Activated T-cell treated with anti-CD3 and anti-CD28 coated beads, Interleukin-2, amount 50 U/mL, for 72 hours (primary cell): ENCODE measurements at regions not wholly inside any gene's neighbourhood (a gene's known extent, or its start where the extent isn't known, plus 50 kb on each side); places are given as distances from the start of the nearest gene placed in this dataset.
"Not testable (repeated sequence)": the region's sequence is repeated elsewhere in the genome, so short reads cannot be mapped to it uniquely, and the experiment has no call there.

Source experiments
- ATAC-seq, 2 donors: fragments of 150-1000 bp; cut with Tn5 transposase; replicated peaks in 1 of 2; 2 replicates each; pipeline ENCODE4 v1.10.0; 2021; ENCODE audit warnings: moderate library complexity in 2 of 2, mild to moderate bottlenecking in 1 of 2
- DNase-seq, 2 donors: peaks; one replicate each; pipeline ENCODE4 v3.0.0; 2021 to 2022; ENCODE audit warnings: mixed read lengths in 1 of 2
- H3K27ac Mint-ChIP-seq: one replicate; pipeline ENCODE4 v1.8.0; 2022; ENCODE audit warnings: mild to moderate bottlenecking, moderate library complexity, mixed read lengths
- H3K27me3 Mint-ChIP-seq: one replicate; pipeline ENCODE4 v1.8.0; 2022; ENCODE audit warnings: low read depth, mixed read lengths
- H3K36me3 Mint-ChIP-seq, 2 donors: one replicate each; pipeline ENCODE4 v1.8.0; 2022; ENCODE audit warnings: mixed read lengths in 2 of 2, mild to moderate bottlenecking in 1 of 2; ENCODE audit not compliant: insufficient read depth in 2 of 2
- H3K4me1 Mint-ChIP-seq: one replicate; pipeline ENCODE4 v1.8.0; 2022; ENCODE audit warnings: low read depth, mixed read lengths
- H3K4me3 Mint-ChIP-seq, 2 donors: one replicate each; pipeline ENCODE4 v1.8.0; 2022; ENCODE audit warnings: mild to moderate bottlenecking in 2 of 2, mixed read lengths in 2 of 2, moderate library complexity in 2 of 2
- H3K9me3 Mint-ChIP-seq, 2 donors: one replicate each; pipeline ENCODE4 v1.8.0; 2022; ENCODE audit warnings: mixed read lengths in 2 of 2

GRCh38 chr12:4187916-4188315, 85.6 kb upstream of the CCND2 start:
- Mint-ChIP-seq H3K36me3 (peaks cover 1 to 4% of the 10 kb centered on the region in 2 donors), H3K27ac (no peak overlapping the region), H3K9me3 (peaks cover 0 to 5% of the 10 kb centered on the region in 2 donors), H3K4me1 (no peaks in the 10 kb centered on the region), H3K27me3 (no peaks in the 10 kb centered on the region), H3K4me3 (no peak overlapping the region)
- ATAC-seq, result no peak
- no peak for DNase-seq

GRCh38 chr12:4187315-4187714, 86.2 kb upstream of the CCND2 start:
- not testable (repeated sequence) for H3K4me1 Mint-ChIP-seq, H3K36me3 Mint-ChIP-seq, H3K27ac Mint-ChIP-seq, H3K4me3 Mint-ChIP-seq, H3K27me3 Mint-ChIP-seq, DNase-seq, H3K9me3 Mint-ChIP-seq
- ATAC-seq, result peak in 1 of 2 donors; percentile 30

- H3K27ac Mint-ChIP-seq, result peak overlapping the region; percentile 30
- H3K4me3 Mint-ChIP-seq, result peak overlapping the region; percentile 37 to 49
- DNase-seq (peak in 1 of 2 donors; percentile 32), ATAC-seq (peak; percentile 97 to 98)
- H3K4me1 Mint-ChIP-seq, result peaks cover 34% of the 10 kb centered on the region
- peaks cover 2 to 6% of the 10 kb centered on the region in 2 donors for H3K9me3 Mint-ChIP-seq
- H3K36me3 Mint-ChIP-seq, result peaks cover 6 to 14% of the 10 kb centered on the region in 2 donors
- no peaks in the 10 kb centered on the region for H3K27me3 Mint-ChIP-seq
These were observed 95.0 kb upstream of the CCND2 start for GRCh38 chr12:4178424-4179170.

GRCh38 chr12:4177262-4177661, 96.3 kb upstream of the CCND2 start:
- Mint-ChIP-seq H3K27ac (no peak overlapping the region), H3K36me3 (peaks cover 3 to 9% of the 10 kb centered on the region in 2 donors), H3K4me1 (peaks cover 44% of the 10 kb centered on the region), H3K27me3 (no peaks in the 10 kb centered on the region), H3K9me3 (no peaks in the 10 kb centered on the region), H3K4me3 (peak overlapping the region; percentile 32 to 43)
- DNase-seq (no peak), ATAC-seq (no peak)

- H3K27me3 Mint-ChIP-seq, result no peaks in the 10 kb centered on the region
- no peak overlapping the region for H3K27ac Mint-ChIP-seq
- peaks cover 3 to 4% of the 10 kb centered on the region in 2 donors for H3K36me3 Mint-ChIP-seq
- ATAC-seq, result no peak
- no peaks in the 10 kb centered on the region for H3K9me3 Mint-ChIP-seq
- no peak overlapping the region for H3K4me3 Mint-ChIP-seq
- H3K4me1 Mint-ChIP-seq, result peaks cover 46% of the 10 kb centered on the region
- no peak for DNase-seq
These were observed 97.4 kb upstream of the CCND2 start for GRCh38 chr12:4176168-4176567.

GRCh38 chr12:4174417-4174816, 99.1 kb upstream of the CCND2 start:
- no peak overlapping the region for H3K27ac Mint-ChIP-seq
- H3K4me3 Mint-ChIP-seq, result no peak overlapping the region
- no peak for DNase-seq
- ATAC-seq, result no peak
- peaks cover 63% of the 10 kb centered on the region for H3K4me1 Mint-ChIP-seq
- H3K9me3 Mint-ChIP-seq, result no peaks in the 10 kb centered on the region
- H3K36me3 Mint-ChIP-seq, result peaks cover 3 to 4% of the 10 kb centered on the region in 2 donors
- H3K27me3 Mint-ChIP-seq, result no peaks in the 10 kb centered on the region

GRCh38 chr12:4172999-4173398, 100.6 kb upstream of the CCND2 start:
- DNase-seq (no peak), ATAC-seq (peak in 1 of 2 donors; percentile 19)
- Mint-ChIP-seq H3K4me3 (no peak overlapping the region), H3K27ac (no peak overlapping the region), H3K4me1 (peaks cover 62% of the 10 kb centered on the region), H3K36me3 (no peaks in the 10 kb centered on the region), H3K27me3 (no peaks in the 10 kb centered on the region), H3K9me3 (no peaks in the 10 kb centered on the region)

GRCh38 chr12:4171742-4172141, 101.8 kb upstream of the CCND2 start:
- H3K27ac Mint-ChIP-seq, result no peak overlapping the region
- no peaks in the 10 kb centered on the region for H3K27me3 Mint-ChIP-seq
- peaks cover 49% of the 10 kb centered on the region for H3K4me1 Mint-ChIP-seq
- no peak for ATAC-seq
- H3K36me3 Mint-ChIP-seq, result no peaks in the 10 kb centered on the region
- no peak for DNase-seq
- no peaks in the 10 kb centered on the region for H3K9me3 Mint-ChIP-seq
- H3K4me3 Mint-ChIP-seq, result no peak overlapping the region

GRCh38 chr12:4169959-4170358, 103.6 kb upstream of the CCND2 start:
- DNase-seq, result peak; percentile 48 to 55
- Mint-ChIP-seq H3K4me3 (peak overlapping the region; percentile 14 to 63), H3K9me3 (no peaks in the 10 kb centered on the region), H3K36me3 (no peaks in the 10 kb centered on the region), H3K27ac (peak overlapping the region; percentile 26), H3K27me3 (no peaks in the 10 kb centered on the region), H3K4me1 (peaks cover 50% of the 10 kb centered on the region)
- peak; percentile 83 to 89 for ATAC-seq

- no peak for ATAC-seq
- no peaks in the 10 kb centered on the region for H3K36me3 Mint-ChIP-seq
- H3K27me3 Mint-ChIP-seq, result no peaks in the 10 kb centered on the region
- H3K4me3 Mint-ChIP-seq, result peak overlapping the region; percentile 14 to 63
- H3K4me1 Mint-ChIP-seq, result peaks cover 54% of the 10 kb centered on the region
- H3K27ac Mint-ChIP-seq, result peak overlapping the region; percentile 26
- H3K9me3 Mint-ChIP-seq, result no peaks in the 10 kb centered on the region
- no peak for DNase-seq
These were observed 104.0 kb upstream of the CCND2 start for GRCh38 chr12:4169531-4169930.

- Mint-ChIP-seq H3K36me3 (no peaks in the 10 kb centered on the region), H3K27ac (no peak overlapping the region), H3K27me3 (no peaks in the 10 kb centered on the region), H3K4me1 (peaks cover 59% of the 10 kb centered on the region), H3K9me3 (no peaks in the 10 kb centered on the region), H3K4me3 (no peak overlapping the region)
- ATAC-seq (no peak), DNase-seq (no peak)
These were observed 105.5 kb upstream of the CCND2 start for GRCh38 chr12:4168036-4168435.

GRCh38 chr12:4164559-4165558, 108.7 kb upstream of the CCND2 start:
- ATAC-seq (peak; percentile 82 to 83), DNase-seq (peak; percentile 78 to 79)
- H3K4me3 Mint-ChIP-seq, result peak overlapping the region; percentile 71 to 84
- no peaks in the 10 kb centered on the region for H3K27me3 Mint-ChIP-seq
- peaks cover 60% of the 10 kb centered on the region for H3K4me1 Mint-ChIP-seq
- peak overlapping the region; percentile 75 for H3K27ac Mint-ChIP-seq
- H3K9me3 Mint-ChIP-seq, result peaks cover 0 to 6% of the 10 kb centered on the region in 2 donors
- peaks cover 7% of the 10 kb centered on the region in 2 donors for H3K36me3 Mint-ChIP-seq

- ATAC-seq, result no peak
- Mint-ChIP-seq H3K36me3 (peaks cover 7% of the 10 kb centered on the region in 2 donors), H3K27me3 (no peaks in the 10 kb centered on the region), H3K27ac (peak overlapping the region; percentile 71), H3K9me3 (peaks cover 0 to 6% of the 10 kb centered on the region in 2 donors), H3K4me3 (peak overlapping the region; percentile 71 to 84), H3K4me1 (peaks cover 60% of the 10 kb centered on the region)
- DNase-seq, result no peak
These were observed 109.4 kb upstream of the CCND2 start for GRCh38 chr12:4164188-4164558.
